GM13977 (cell line): ENCODE measurements at regions not wholly inside any gene's neighbourhood (a gene's known extent, or its start where the extent isn't known, plus 50 kb on each side); places are given as distances from the start of the nearest gene placed in this dataset.

Experiments used
- DNase-seq: peaks from one replicate; pipeline ENCODE4 v3.0.0; 2012; ENCODE audit warnings: low spot score
- CTCF ChIP-seq: IDR thresholded peaks from 2 replicates; pipeline ENCODE4 v1.5.1; 2012; ENCODE audit warnings: mild to moderate bottlenecking, control low read depth; ENCODE audit not compliant: insufficient read depth; ENCODE audit errors: extremely low read depth, missing control alignments
- in situ Hi-C: fragments of 300-500 bp; cut with MboI; formaldehyde crosslinking; loops from one replicate; pipeline ENCODE4 v1.12.0; 2022; ENCODE audit warnings: low sequenced_read_pairs, low pct_unique_long_range_greater_than_20kb, mixed read lengths, inconsistent platforms; ENCODE audit not compliant: unreplicated experiment

GRCh38 chr5:17896605-17897004, 262.3 kb downstream of the TAF11L14 start:
- no peak for DNase-seq
- no peak for TF ChIP-seq CTCF
- in situ Hi-C loops, result no loop called here

DNA sequence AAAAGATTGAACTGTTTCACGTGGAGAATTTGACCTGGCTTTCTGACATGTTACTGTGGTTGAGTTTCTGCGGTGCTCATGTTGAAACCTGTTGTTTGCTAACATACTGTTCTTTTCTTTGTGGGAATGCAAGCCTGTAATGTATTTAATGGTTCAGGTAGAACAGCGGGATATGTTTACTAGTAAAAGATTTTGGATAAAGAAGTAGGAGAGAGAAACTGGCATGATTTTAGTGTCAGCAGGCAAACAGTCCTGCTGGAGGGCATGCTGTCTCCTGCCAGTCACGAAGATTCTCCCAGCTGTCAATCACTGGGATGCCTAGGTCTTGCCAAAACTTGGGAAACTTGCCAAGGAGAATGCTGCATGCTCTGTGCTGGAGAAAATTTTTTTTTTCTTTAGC, 263.5 kb downstream of the TAF11L14 start:
- in situ Hi-C loops, result no loop called here
- no peak for DNase-seq
- no peak for TF ChIP-seq CTCF

- TF ChIP-seq CTCF, result no peak
- in situ Hi-C loops, result no loop called here
- no peak for DNase-seq
These were observed 264.5 kb downstream of the TAF11L14 start for GRCh38 chr5:17898766-17899165.

GRCh38 chr5:17907094-17907493, 272.8 kb downstream of the TAF11L14 start:
- in situ Hi-C loops, result no loop called here
- no peak for DNase-seq
- TF ChIP-seq CTCF, result no peak

- no peak for TF ChIP-seq CTCF
- in situ Hi-C loops, result no loop called here
- DNase-seq, result no peak
These were observed 276.1 kb downstream of the TAF11L14 start for GRCh38 chr5:17910318-17910717.

DNA sequence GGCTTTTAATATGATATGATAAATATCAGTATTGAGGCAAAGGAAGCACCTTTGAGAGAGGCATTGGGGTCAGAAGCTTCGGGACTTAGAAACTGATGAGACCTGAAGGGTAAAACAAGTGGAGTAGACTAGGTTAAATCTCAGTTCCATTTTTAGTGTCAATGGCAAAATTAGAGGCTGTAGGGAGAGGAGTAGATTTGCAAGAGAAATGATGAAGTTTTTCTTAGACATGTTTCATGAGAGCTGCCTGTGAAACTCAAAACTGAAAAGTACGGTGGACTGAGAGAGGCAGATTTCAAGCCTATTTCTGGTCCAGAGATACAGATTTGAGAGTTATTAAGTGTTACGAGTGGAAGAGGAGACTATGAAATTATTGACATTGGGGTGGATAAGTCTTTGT, 278.5 kb downstream of the TAF11L14 start:
- DNase-seq, result no peak
- no peak for TF ChIP-seq CTCF
- in situ Hi-C loops, result no loop called here

DNA sequence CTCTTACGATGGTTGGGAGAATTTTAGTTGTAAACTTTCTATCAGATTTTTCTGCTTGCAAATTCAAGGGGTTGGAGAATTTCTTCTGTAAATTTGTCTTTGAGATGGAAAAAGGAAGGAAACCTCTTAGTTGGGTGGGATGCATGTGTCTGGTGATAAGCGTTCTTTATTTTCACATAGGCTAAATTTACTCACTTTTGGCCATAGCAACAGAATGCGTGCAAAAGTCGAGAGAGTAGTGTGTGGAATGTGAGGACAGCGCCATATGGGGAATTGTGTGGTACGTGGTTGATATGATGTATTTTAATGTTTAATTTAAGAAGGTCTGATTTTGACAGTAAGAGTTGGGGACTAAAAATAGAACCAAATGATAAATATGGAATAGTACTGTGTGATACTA, 282.2 kb downstream of the TAF11L14 start:
- TF ChIP-seq CTCF, result no peak
- no peak for DNase-seq

More for the DNA sequence above, 282.2 kb downstream of the TAF11L14 start:
- in situ Hi-C loops, result no loop called here
